ENCODE measurements at regions not wholly inside any gene's neighbourhood (a gene's known extent, or its start where the extent isn't known, plus 50 kb on each side); places are given as distances from the start of the nearest gene placed in this dataset.

GRCh38 chr7:136070736-136071505 lies 93.8 kb upstream of the MTPN start:
- no peak for DNase-seq (ENCODE audit: low spot score)
- Histone ChIP-seq H3K27me3 (no peaks in the 10 kb centered on the region), H3K4me3 (no peak overlapping the region), H3K9me3 (no peaks in the 10 kb centered on the region), H3K36me3 (no peaks in the 10 kb centered on the region), H3K4me1 (no peaks in the 10 kb centered on the region), H3K27ac (no peak overlapping the region)
- TF ChIP-seq CTCF (IDR thresholded peaks at IDR 0.05) = no peak

GRCh38 chr7:136069840-136070529 lies 92.8 kb upstream of the MTPN start:
- no peak for DNase-seq (ENCODE audit: low spot score)
- H3K36me3 ChIP-seq = no peaks in the 10 kb centered on the region
- no peak for TF ChIP-seq CTCF (IDR thresholded peaks at IDR 0.05)

GRCh38 chr7:136067277-136067676 lies 90.1 kb upstream of the MTPN start:
- H3K36me3 ChIP-seq = no peaks in the 10 kb centered on the region
- H3K4me1 ChIP-seq = no peaks in the 10 kb centered on the region
- H3K27me3 ChIP-seq = no peaks in the 10 kb centered on the region
- no peak for DNase-seq (ENCODE audit: low spot score)
- no peak for TF ChIP-seq CTCF (IDR thresholded peaks at IDR 0.05)
- no peak overlapping the region for H3K4me3 ChIP-seq
- H3K9me3 ChIP-seq = no peaks in the 10 kb centered on the region
- H3K27ac ChIP-seq = no peak overlapping the region

More at GRCh38 chr7:136069840-136070529, 92.8 kb upstream of the MTPN start:
- Histone ChIP-seq H3K4me1 (no peaks in the 10 kb centered on the region), H3K27ac (no peak overlapping the region), H3K4me3 (no peak overlapping the region), H3K9me3 (no peaks in the 10 kb centered on the region), H3K27me3 (no peaks in the 10 kb centered on the region)

- DNase-seq (ENCODE audit: low spot score) = no peak
- no peaks in the 10 kb centered on the region for H3K9me3 ChIP-seq
- TF ChIP-seq CTCF (IDR thresholded peaks at IDR 0.05) = no peak
- no peak overlapping the region for H3K4me3 ChIP-seq
- no peaks in the 10 kb centered on the region for H3K4me1 ChIP-seq
- no peaks in the 10 kb centered on the region for H3K27me3 ChIP-seq
- H3K27ac ChIP-seq = no peak overlapping the region
- no peaks in the 10 kb centered on the region for H3K36me3 ChIP-seq
Measured at GRCh38 chr7:136066304-136067143, 89.4 kb upstream of the MTPN start.

GRCh38 chr7:136064627-136065237 lies 87.6 kb upstream of the MTPN start:
- Histone ChIP-seq H3K27ac (no peak overlapping the region), H3K27me3 (no peaks in the 10 kb centered on the region), H3K4me3 (no peak overlapping the region), H3K9me3 (no peaks in the 10 kb centered on the region), H3K4me1 (no peaks in the 10 kb centered on the region), H3K36me3 (no peaks in the 10 kb centered on the region)
- no peak for DNase-seq (ENCODE audit: low spot score)
- TF ChIP-seq CTCF (IDR thresholded peaks at IDR 0.05) = no peak
